IPS-18c (cell line): ENCODE measurements at regions not wholly inside any gene's neighbourhood (a gene's known extent, or its start where the extent isn't known, plus 50 kb on each side); places are given as distances from the start of the nearest gene placed in this dataset.

ENCODE experiments used
- H3K4me3 ChIP-seq: 2 replicates; pipeline ENCODE4 v1.7.0; 2013; ENCODE audit warnings: low read depth, mild to moderate bottlenecking, low read length, moderate library complexity; ENCODE audit not compliant: insufficient read depth
- H3K9me3 ChIP-seq: one replicate; pipeline ENCODE4 v1.6.1; 2013; ENCODE audit warnings: mild to moderate bottlenecking, low read length, moderate library complexity; ENCODE audit not compliant: control insufficient read depth, insufficient read depth

DNA sequence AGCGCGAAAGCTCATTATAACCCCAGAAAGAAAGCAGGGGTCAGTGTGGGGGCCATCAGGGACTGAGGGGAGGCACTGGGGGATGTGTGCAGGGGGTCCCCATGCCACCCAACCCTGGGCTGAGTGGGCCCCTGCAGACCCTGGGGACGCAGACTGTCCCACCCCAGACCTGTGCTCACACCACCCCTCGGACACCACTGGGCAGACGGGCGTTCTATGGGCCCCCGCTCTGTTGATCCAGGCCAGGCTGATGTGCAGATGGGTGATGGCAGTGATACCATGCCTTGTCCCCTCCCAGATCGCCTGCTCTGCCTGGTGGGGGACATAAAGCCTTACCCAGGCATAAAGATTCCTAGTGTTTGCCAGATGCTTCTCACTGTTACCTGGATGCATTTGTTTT lies 259.7 kb upstream of the TLE3 start:
- Histone ChIP-seq H3K4me3 (no peak overlapping the region), H3K9me3 (no peaks in the 10 kb centered on the region)

- no peaks in the 10 kb centered on the region for H3K9me3 ChIP-seq
- no peak overlapping the region for H3K4me3 ChIP-seq
Observed at GRCh38 chr15:70356919-70357318, 259.2 kb upstream of the TLE3 start.

DNA sequence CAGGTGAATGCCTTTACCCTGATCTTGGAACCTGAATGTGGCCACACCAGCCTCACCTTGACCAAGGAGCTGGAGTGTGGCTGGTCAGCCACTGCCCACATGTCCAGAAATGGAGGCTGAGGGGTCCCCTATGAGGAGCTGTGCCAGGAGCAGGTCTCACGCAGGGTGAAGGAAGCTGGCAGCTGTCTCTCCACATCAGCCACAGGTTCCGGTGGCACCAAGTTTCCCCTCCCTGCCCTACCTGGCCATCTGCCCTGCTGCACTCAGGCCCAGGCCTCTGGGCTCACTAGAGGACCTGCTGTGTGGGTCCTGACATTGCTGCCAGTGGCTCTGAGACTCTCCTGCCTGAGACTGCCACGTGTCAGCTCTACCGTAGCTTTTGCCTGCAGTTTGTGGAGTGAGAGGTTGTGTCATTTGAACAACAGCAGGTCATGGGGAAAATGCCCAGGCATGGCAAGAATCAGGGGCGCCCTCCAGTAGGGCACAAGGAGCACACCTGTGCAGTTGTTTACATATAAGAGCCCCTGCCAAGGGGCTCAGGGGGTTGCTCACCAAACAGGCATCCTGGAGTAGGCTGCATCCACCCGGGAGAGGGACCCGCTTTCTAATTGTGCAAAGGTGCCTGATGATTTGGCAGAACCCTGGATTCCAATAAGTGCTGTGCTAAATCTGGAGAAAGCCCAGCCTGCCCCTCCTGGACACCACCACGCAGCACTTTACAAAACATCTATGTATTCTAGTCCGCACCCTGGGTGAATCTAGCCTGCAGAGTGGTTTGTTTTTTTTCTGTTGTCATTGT lies 258.5 kb upstream of the TLE3 start:
- Histone ChIP-seq H3K4me3 (no peak overlapping the region), H3K9me3 (no peaks in the 10 kb centered on the region)

GRCh38 chr15:70355275-70355795 lies 257.6 kb upstream of the TLE3 start:
- H3K4me3 ChIP-seq: no peak overlapping the region

GRCh38 chr15:70354346-70354905 lies 256.7 kb upstream of the TLE3 start:
- Histone ChIP-seq H3K9me3 (no peaks in the 10 kb centered on the region), H3K4me3 (no peak overlapping the region)

More at GRCh38 chr15:70355275-70355795, 257.6 kb upstream of the TLE3 start:
- H3K9me3 ChIP-seq: no peaks in the 10 kb centered on the region

DNA sequence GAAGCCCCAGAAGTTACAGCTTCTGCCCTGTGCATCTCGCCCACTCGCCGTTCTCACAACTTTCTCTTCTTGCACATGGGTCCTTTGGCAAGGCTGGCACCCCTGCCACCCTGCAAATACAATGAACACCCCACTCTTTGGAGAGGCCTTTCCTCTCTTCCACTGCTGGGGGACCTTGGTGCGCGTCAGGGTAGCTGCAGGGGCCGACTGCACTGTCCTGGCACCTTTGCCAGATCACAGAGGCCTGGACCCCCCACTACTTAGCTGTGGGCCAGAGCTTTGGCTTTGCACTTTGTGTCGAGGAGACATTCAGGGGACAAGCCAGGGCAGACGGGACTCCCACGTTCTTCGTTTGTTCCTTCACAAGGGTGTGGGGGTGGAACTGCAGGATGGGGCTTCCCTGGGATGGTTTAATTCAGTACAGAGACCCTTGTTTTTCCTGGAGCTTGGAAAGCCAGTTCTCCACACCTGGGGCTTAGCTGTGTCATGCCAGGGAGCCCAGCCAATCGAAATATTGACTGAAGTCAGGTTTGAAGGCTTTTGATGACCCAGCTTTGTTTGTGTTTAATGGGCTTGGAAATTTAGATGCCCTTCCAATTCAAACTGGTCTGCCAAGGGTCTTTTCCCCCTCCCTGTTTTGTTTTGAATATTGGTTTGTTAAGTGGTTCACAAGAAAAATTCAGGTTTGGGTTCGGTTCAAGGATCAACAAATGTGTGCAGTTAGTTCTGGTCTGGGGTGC lies 256.1 kb upstream of the TLE3 start:
- no peaks in the 10 kb centered on the region for H3K9me3 ChIP-seq
- H3K4me3 ChIP-seq: no peak overlapping the region

- no peak overlapping the region for H3K4me3 ChIP-seq
- H3K9me3 ChIP-seq: no peaks in the 10 kb centered on the region
Observed at GRCh38 chr15:70351941-70352774, 254.4 kb upstream of the TLE3 start.

GRCh38 chr15:70351391-70351790 lies 253.7 kb upstream of the TLE3 start:
- Histone ChIP-seq H3K4me3 (no peak overlapping the region), H3K9me3 (no peaks in the 10 kb centered on the region)

DNA sequence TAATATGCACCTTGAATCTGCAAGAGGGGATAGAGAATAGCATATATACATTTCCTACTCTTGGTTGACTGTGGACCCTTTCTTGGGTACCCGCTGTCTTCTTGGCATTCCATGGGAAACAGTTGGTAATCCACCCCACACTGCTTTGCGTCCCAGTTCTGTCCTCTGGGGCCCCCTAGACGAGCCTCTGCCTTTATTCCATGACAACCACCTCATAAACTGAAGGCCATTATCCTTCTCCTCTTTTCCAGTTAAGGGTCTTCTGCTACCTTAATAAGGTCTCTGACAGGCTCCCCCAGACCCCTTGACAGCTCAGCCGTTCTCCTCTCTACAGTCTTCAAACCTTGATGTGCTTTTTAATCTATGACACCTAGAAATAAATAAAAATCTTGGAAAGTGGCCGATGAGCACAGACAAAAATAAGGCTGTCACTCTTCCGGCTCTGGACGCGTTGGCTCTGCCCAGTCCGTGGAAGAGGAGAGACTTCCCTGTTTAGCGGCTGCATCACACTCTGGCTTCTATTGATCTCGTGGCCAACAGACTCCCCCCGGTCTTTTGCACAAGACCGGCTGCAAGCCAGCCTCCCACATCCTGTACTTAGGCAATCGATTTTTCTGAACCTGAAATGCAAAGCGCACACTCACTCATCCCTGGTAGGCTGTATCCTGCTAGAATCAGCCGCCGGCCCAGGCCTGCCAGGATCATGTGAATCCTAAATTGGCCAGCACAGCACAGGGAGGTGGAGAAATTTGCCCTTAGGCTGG lies 251.0 kb upstream of the TLE3 start:
- Histone ChIP-seq H3K9me3 (no peaks in the 10 kb centered on the region), H3K4me3 (no peak overlapping the region)

GRCh38 chr15:70348226-70348543 lies 250.5 kb upstream of the TLE3 start:
- Histone ChIP-seq H3K4me3 (no peak overlapping the region), H3K9me3 (no peaks in the 10 kb centered on the region)

DNA sequence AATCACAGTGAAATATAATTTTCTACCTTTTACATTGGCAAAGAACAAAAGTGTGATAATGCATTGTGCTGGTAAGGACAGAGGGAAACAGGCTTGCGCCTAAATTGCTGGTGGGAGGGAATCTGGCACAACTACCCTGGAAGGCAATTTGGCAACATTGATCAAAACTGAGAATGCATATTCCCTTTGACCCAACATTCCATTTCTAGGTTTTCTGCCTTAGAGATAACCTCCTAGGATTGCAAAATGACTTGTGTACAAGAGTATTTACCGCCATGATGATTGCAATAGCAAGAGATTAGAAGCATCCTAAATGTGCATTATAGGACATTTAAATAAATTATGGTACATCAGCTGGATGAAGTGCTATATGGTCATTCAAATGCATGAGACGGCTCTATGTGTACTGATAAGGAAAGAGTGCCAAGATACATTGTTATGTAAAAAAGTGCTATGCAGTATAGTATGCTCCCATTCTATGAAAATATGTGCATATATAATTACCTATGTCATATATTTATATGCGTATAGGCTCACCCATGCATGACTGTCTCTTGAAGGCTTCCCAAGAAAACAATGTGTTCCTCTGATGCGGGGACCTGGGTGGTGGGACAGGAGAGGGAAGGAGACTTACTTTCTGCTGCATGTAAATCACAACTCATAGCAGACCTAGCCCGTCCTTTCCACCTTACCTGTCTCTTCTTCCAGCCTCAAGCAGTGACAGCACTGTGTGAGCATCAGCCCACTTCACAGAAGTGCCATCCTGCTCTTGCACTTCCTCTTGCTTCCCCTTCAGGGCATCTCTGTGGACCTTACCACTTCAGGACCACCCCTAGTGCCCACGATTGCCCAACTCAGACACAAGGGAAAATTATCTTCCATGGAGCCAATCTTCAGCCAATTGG lies 249.9 kb upstream of the TLE3 start:
- no peaks in the 10 kb centered on the region for H3K9me3 ChIP-seq
- H3K4me3 ChIP-seq: no peak overlapping the region

GRCh38 chr15:70345251-70346019 lies 247.7 kb upstream of the TLE3 start:
- Histone ChIP-seq H3K9me3 (no peaks in the 10 kb centered on the region), H3K4me3 (no peak overlapping the region)

DNA sequence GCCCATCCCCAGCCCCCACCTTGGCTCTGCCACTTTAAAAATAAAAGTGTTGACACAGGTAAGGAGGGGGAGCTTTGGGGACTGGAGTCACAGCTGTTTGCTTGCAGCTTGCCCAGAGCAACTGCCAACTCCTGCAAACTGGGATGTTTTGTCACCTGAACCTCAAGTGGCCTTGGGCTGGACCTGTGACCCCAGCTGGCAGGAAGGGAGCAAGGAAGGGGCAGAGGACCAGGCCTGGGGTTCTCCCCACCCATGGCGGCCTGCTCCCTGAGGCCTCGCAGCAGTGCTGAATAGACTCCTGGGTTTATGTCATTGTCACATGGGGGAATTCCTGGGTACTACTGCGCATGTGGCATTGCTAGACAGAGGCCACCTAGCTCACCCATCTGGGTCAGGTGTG lies 246.9 kb upstream of the TLE3 start:
- no peak overlapping the region for H3K4me3 ChIP-seq
- H3K9me3 ChIP-seq: no peaks in the 10 kb centered on the region

DNA sequence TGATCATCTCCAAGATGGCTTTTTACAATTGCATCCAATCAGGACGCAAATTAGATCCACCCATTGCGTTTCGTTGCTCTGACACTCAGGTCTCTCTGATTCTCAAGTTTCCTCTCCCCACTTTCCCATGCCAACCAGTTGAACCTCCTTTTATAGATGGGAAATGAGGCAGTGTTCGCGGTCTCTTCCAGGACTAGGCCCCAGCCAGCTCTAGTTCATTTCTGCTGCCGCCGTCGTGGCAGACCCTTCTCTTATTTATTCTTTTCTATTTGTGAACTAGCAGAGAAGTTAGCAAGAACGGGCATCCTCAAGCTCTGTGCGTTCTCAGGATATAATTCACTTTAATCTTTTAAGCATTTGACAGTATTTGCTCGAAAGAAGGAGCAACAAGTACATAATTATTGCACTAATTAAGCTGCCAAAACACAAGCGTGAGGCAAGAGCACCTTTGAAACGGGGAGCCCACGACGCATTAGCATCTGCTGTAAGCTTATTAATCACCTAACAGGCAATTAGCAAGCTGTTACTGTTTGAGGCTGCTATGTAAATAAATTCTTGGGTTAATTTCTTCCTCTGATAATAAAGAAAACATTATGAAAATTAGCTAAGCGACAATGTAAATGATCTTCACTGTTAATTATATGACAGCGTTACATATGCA lies 246.4 kb upstream of the TLE3 start:
- Histone ChIP-seq H3K4me3 (no peak overlapping the region), H3K9me3 (no peaks in the 10 kb centered on the region)
